ENCODE measurements at regions not wholly inside any gene's neighbourhood (a gene's known extent, or its start where the extent isn't known, plus 50 kb on each side); places are given as distances from the start of the nearest gene placed in this dataset.
A peak's percentile ranks its signal among the peaks of the same experiment; 100 is the strongest.

GRCh38 chr3:64805248-64805647, 117.4 kb upstream of the ADAMTS9 start:
- DNase-seq (ENCODE audit: low read depth) = no peak
- no peak overlapping the region for H3K4me3 ChIP-seq (ENCODE audit: low read length)
- TF ChIP-seq CTCF (IDR thresholded peaks at IDR 0.05; ENCODE audit: insufficient read depth, low read depth, low read length, missing control alignments) = no peak

GRCh38 chr3:64803469-64803868, 115.7 kb upstream of the ADAMTS9 start:
- no peak overlapping the region for H3K4me3 ChIP-seq (ENCODE audit: low read length)
- no peak for TF ChIP-seq CTCF (IDR thresholded peaks at IDR 0.05; ENCODE audit: insufficient read depth, low read depth, low read length, missing control alignments)
- no peak for DNase-seq (ENCODE audit: low read depth)

- TF ChIP-seq CTCF (IDR thresholded peaks at IDR 0.05; ENCODE audit: insufficient read depth, low read depth, low read length, missing control alignments) = no peak
- no peak for DNase-seq (ENCODE audit: low read depth)
These were observed 114.7 kb upstream of the ADAMTS9 start for GRCh38 chr3:64802460-64802859.

GRCh38 chr3:64801856-64802255, 114.1 kb upstream of the ADAMTS9 start:
- H3K4me3 ChIP-seq (ENCODE audit: low read length) = no peak overlapping the region
- no peak for TF ChIP-seq CTCF (IDR thresholded peaks at IDR 0.05; ENCODE audit: insufficient read depth, low read depth, low read length, missing control alignments)
- no peak for DNase-seq (ENCODE audit: low read depth)

More at GRCh38 chr3:64802460-64802859, 114.7 kb upstream of the ADAMTS9 start:
- no peak overlapping the region for H3K4me3 ChIP-seq (ENCODE audit: low read length)

GRCh38 chr3:64799606-64800005, 111.8 kb upstream of the ADAMTS9 start:
- no peak overlapping the region for H3K4me3 ChIP-seq (ENCODE audit: low read length)
- TF ChIP-seq CTCF (IDR thresholded peaks at IDR 0.05; ENCODE audit: insufficient read depth, low read depth, low read length, missing control alignments) = no peak
- no peak for DNase-seq (ENCODE audit: low read depth)

- DNase-seq (ENCODE audit: low read depth) = no peak
- no peak overlapping the region for H3K4me3 ChIP-seq (ENCODE audit: low read length)
- no peak for TF ChIP-seq CTCF (IDR thresholded peaks at IDR 0.05; ENCODE audit: insufficient read depth, low read depth, low read length, missing control alignments)
These were observed 110.5 kb upstream of the ADAMTS9 start for GRCh38 chr3:64798316-64798715.

GRCh38 chr3:64796607-64797399, 109.0 kb upstream of the ADAMTS9 start:
- TF ChIP-seq CTCF (IDR thresholded peaks at IDR 0.05; ENCODE audit: insufficient read depth, low read depth, low read length, missing control alignments) = no peak
- H3K4me3 ChIP-seq (ENCODE audit: low read length) = no peak overlapping the region
- peak; percentile 57 for DNase-seq (ENCODE audit: low read depth)
